GM12878 (cell line): ENCODE measurements at regions not wholly inside any gene's neighbourhood (a gene's known extent, or its start where the extent isn't known, plus 50 kb on each side); places are given as distances from the start of the nearest gene placed in this dataset.

ENCODE experiments used
- ATAC-seq: fragments of 200-7000 bp; cut with Tn5 transposase; 3 replicates; pipeline ENCODE4 v1.9.1; 2020; ENCODE audit warnings: mild to moderate bottlenecking, moderate library complexity
- BruUV-seq: library from RNA; stranded (reverse); fragments of 400-500 nt; replicated peaks from 2 replicates; lab custom pipeline; 2021; lab: Mats Ljungman, UMichigan
- CTCF ChIA-PET: fragments of 300-600 bp; sonication (Branson Sonifier 250); formaldehyde crosslinking; extraction: SDS; loops from one replicate; lab custom pipeline; 2021; ENCODE audit warnings: inconsistent platforms; lab: Yijun Ruan, JAX
- POLR2A ChIA-PET: fragments of 350-600 bp; formaldehyde crosslinking; extraction: SDS; loops from one replicate; lab custom pipeline; 2021; ENCODE audit warnings: inconsistent platforms; lab: Charles Lee
- RAD21 ChIA-PET: fragments of 300-600 bp; sonication (Branson Sonifier 250); formaldehyde crosslinking; loops from one replicate; lab custom pipeline; 2023; ENCODE audit warnings: antibody characterized with exemption; ENCODE audit not compliant: unreplicated experiment; lab: Charles Lee
- SMC1A ChIA-PET: fragments of 300-600 bp; sonication (Branson Sonifier 250); formaldehyde crosslinking; loops from one replicate; lab custom pipeline; 2023; ENCODE audit not compliant: unreplicated experiment, uncharacterized antibody; lab: Charles Lee
- DNase-seq: peaks from one replicate; pipeline ENCODE4 v3.0.0-alpha.2; 2011; ENCODE audit warnings: low read depth, low spot score
- FAIRE-seq: peaks from 3 replicates; lab custom pipeline; 2011; peaks lifted over from hg19 to GRCh38; lab: Jason Lieb, UNC
- H2AFZ ChIP-seq: 2 replicates; pipeline ENCODE4 v1.6.0; 2011; ENCODE audit warnings: low read depth, low read length, control low read depth; ENCODE audit not compliant: control insufficient read depth
- H3K27ac ChIP-seq: 2 replicates; pipeline ENCODE4 v1.5.1; 2011; ENCODE audit warnings: control low read depth; ENCODE audit not compliant: control insufficient read depth, insufficient read depth
- H3K27me3 ChIP-seq, 2 experiments: replicated peaks in 1 of 2; 2 replicates each; pipeline versions ENCODE4 v1.6.0 to v1.6.1; 2011; ENCODE audit warnings: low read length in 1 of 2; ENCODE audit not compliant: control insufficient read depth in 2 of 2, insufficient read depth in 2 of 2
- H3K36me3 ChIP-seq, 2 experiments: 2 replicates each; pipeline ENCODE4 v1.5.1; 2011; ENCODE audit warnings: low read length in 1 of 2; ENCODE audit not compliant: control insufficient read depth in 2 of 2, insufficient read depth in 2 of 2
- H3K4me1 ChIP-seq: 2 replicates; pipeline ENCODE4 v1.6.1; 2011; ENCODE audit warnings: mild to moderate bottlenecking, low read length, moderate library complexity, mixed read lengths; ENCODE audit not compliant: control insufficient read depth, insufficient read depth
- H3K4me2 ChIP-seq: 2 replicates; pipeline ENCODE4 v1.6.0; 2011; ENCODE audit warnings: control low read depth; ENCODE audit not compliant: control insufficient read depth, insufficient read depth
- H3K4me3 ChIP-seq: fragments of 200-600 bp; sonication (generic); 2 replicates; pipeline ENCODE4 v1.5.1; 2016
- H3K79me2 ChIP-seq: 2 replicates; pipeline ENCODE4 v1.6.0; 2011; ENCODE audit warnings: low read length; ENCODE audit not compliant: control insufficient read depth, insufficient read depth
- H3K9ac ChIP-seq: 2 replicates; pipeline ENCODE4 v1.8.0; 2011; ENCODE audit warnings: low read length, control low read depth, mixed read lengths; ENCODE audit not compliant: control insufficient read depth, insufficient read depth
- H3K9me3 ChIP-seq: replicated peaks from 3 replicates; pipeline ENCODE4 v1.5.1; 2011; ENCODE audit warnings: mild to moderate bottlenecking, low read length; ENCODE audit not compliant: control insufficient read depth, insufficient read depth
- H4K20me1 ChIP-seq: 2 replicates; pipeline ENCODE4 v1.6.0; 2011; ENCODE audit not compliant: control insufficient read depth, insufficient read depth
- CBX3 ChIP-seq: fragments of 200-600 bp; sonication (generic); IDR thresholded peaks from 2 replicates; pipeline ENCODE4 v1.6.1; 2016; ENCODE audit warnings: low read depth, borderline replicate concordance
- IKZF1 ChIP-seq: fragments of 450-650 bp; conservative IDR thresholded peaks from 2 replicates; pipeline ENCODE4 v1.6.1; 2017; ENCODE audit warnings: antibody characterized with exemption, mild to moderate bottlenecking
- IRF4 ChIP-seq: IDR thresholded peaks from 2 replicates; pipeline ENCODE4 v1.6.1; 2011; ENCODE audit warnings: low read depth, low read length
- IRF5 ChIP-seq: fragments of 450-650 bp; IDR thresholded peaks from 2 replicates; pipeline ENCODE4 v1.6.1; 2017; ENCODE audit warnings: borderline replicate concordance
- JUND ChIP-seq: IDR thresholded peaks from 2 replicates; pipeline ENCODE4 v1.6.1; 2012; ENCODE audit warnings: low read depth, mild to moderate bottlenecking, low read length, improper control_type of control experiment, moderate library complexity
- KAT2A ChIP-seq: conservative IDR thresholded peaks from 2 replicates; pipeline ENCODE4 v1.6.1; 2011; ENCODE audit warnings: low read depth, low read length; ENCODE audit not compliant: control insufficient read depth
- NRF1 ChIP-seq: conservative IDR thresholded peaks from 2 replicates; pipeline ENCODE4 v1.6.1; 2011; ENCODE audit warnings: mild to moderate bottlenecking, low read depth, low read length, improper control_type of control experiment
- RCOR1 ChIP-seq: conservative IDR thresholded peaks from 2 replicates; pipeline ENCODE4 v1.6.1; 2012; ENCODE audit warnings: low read depth, low read length, improper control_type of control experiment
- REST ChIP-seq: IDR thresholded peaks from 2 replicates; pipeline ENCODE4 v1.6.1; 2012; ENCODE audit warnings: mild to moderate bottlenecking, low read depth, low read length
- SREBF2 ChIP-seq: IDR thresholded peaks from 2 replicates; pipeline ENCODE4 v1.6.1; 2012; ENCODE audit warnings: mild to moderate bottlenecking, low read length
- WGBS: methylation state at CpG from one replicate; pipeline ENCODE4 v1.1.6; 2016; ENCODE audit warnings: low lambda C conversion rate; ENCODE audit not compliant: insufficient replicate concordance, insufficient coverage; ENCODE audit errors: missing lambda C conversion rate; 5-methylcytosine and 5-hydroxymethylcytosine counted together
- in situ Hi-C: fragments of 300-500 bp; cut with MboI; formaldehyde crosslinking; loops from 9 replicates; pipeline ENCODE4 v1.14.3; 2018; ENCODE audit warnings: mixed read lengths
- intact Hi-C: fragments of 100-400 bp; cut with micrococcal nuclease; formaldehyde crosslinking; loops from one replicate; pipeline ENCODE4 v1.14.2; 2022; ENCODE audit not compliant: unreplicated experiment

GRCh38 chr17:73697872-73698271, 53.6 kb upstream of the SDK2 start:
- Histone ChIP-seq H3K4me2 (no peak overlapping the region), H3K36me3 (no peaks in the 10 kb centered on the region), H4K20me1 (no peaks in the 10 kb centered on the region), H3K79me2 (no peaks in the 10 kb centered on the region), H3K27ac (no peak overlapping the region), H3K9ac (no peak overlapping the region), H3K4me3 (no peak overlapping the region), H3K4me1 (no peaks in the 10 kb centered on the region), H3K9me3 (no peaks in the 10 kb centered on the region), H3K27me3 (no peaks in the 10 kb centered on the region; a peak in 1 of 4 replicates), H2AFZ (no peak overlapping the region)
- BruUV-seq, result no TSS peak
- TF ChIP-seq SREBF2, result no peak
- TF ChIP-seq IRF5, result no peak
- no peak for TF ChIP-seq KAT2A
- TF ChIP-seq REST, result no peak
- no peak for TF ChIP-seq JUND
- TF ChIP-seq CBX3, result no peak
- no peak for TF ChIP-seq IRF4
- no peak for TF ChIP-seq RCOR1
- TF ChIP-seq NRF1, result no peak
- TF ChIP-seq IKZF1, result no peak
- intact Hi-C loops (no loop called here), in situ Hi-C loops (no loop called here)
- WGBS, result 4% methylated on average over 5 of the region's 5 CpGs
- ChIA-PET POLR2A (no interaction called here), SMC1A (no interaction called here), CTCF (no interaction called here), RAD21 (no interaction called here)
- ATAC-seq, result no peak
- no peak for FAIRE-seq
- no peak for DNase-seq
